Kidney epithelial cell (primary cell): ENCODE measurements at regions not wholly inside any gene's neighbourhood (a gene's known extent, or its start where the extent isn't known, plus 50 kb on each side); places are given as distances from the start of the nearest gene placed in this dataset.

Source experiments
- DNase-seq: peaks from one replicate; pipeline ENCODE4 v3.0.0-alpha.2; 2010; ENCODE audit warnings: low read depth
- H3K27me3 ChIP-seq: 2 replicates; pipeline ENCODE4 v1.6.0; 2011; ENCODE audit warnings: low read length; ENCODE audit not compliant: control insufficient read depth, insufficient read depth
- H3K36me3 ChIP-seq: 2 replicates; pipeline ENCODE4 v1.5.1; 2011; ENCODE audit warnings: low read length; ENCODE audit not compliant: control insufficient read depth, insufficient read depth
- H3K4me3 ChIP-seq: 2 replicates; pipeline ENCODE4 v1.5.1; 2011; ENCODE audit warnings: low read depth, mild to moderate bottlenecking, control low read depth, low read length
- CTCF ChIP-seq: IDR thresholded peaks from 2 replicates; pipeline ENCODE4 v1.5.1; 2011; ENCODE audit warnings: mild to moderate bottlenecking, moderate library complexity, low read length, control low read depth, inconsistent platforms; ENCODE audit not compliant: insufficient read depth, poor library complexity, severe bottlenecking

GRCh38 chr16:79970551-79971236, 370.2 kb upstream of the MAF start:
- H3K36me3 ChIP-seq: no peaks in the 10 kb centered on the region
- no peaks in the 10 kb centered on the region for H3K27me3 ChIP-seq
- TF ChIP-seq CTCF: no peak
- no peak for DNase-seq
- no peak overlapping the region for H3K4me3 ChIP-seq

- Histone ChIP-seq H3K36me3 (no peaks in the 10 kb centered on the region), H3K27me3 (no peaks in the 10 kb centered on the region), H3K4me3 (no peak overlapping the region)
- no peak for TF ChIP-seq CTCF
- no peak for DNase-seq
Measured at GRCh38 chr16:79970087-79970486, 369.6 kb upstream of the MAF start.

GRCh38 chr16:79969458-79969857, 368.9 kb upstream of the MAF start:
- Histone ChIP-seq H3K27me3 (no peaks in the 10 kb centered on the region), H3K4me3 (no peak overlapping the region), H3K36me3 (no peaks in the 10 kb centered on the region)
- no peak for TF ChIP-seq CTCF
- DNase-seq: no peak

- TF ChIP-seq CTCF: no peak
- no peaks in the 10 kb centered on the region for H3K27me3 ChIP-seq
- H3K4me3 ChIP-seq: no peak overlapping the region
- H3K36me3 ChIP-seq: no peaks in the 10 kb centered on the region
- no peak for DNase-seq
Measured at GRCh38 chr16:79966226-79966625, 365.7 kb upstream of the MAF start.

DNA sequence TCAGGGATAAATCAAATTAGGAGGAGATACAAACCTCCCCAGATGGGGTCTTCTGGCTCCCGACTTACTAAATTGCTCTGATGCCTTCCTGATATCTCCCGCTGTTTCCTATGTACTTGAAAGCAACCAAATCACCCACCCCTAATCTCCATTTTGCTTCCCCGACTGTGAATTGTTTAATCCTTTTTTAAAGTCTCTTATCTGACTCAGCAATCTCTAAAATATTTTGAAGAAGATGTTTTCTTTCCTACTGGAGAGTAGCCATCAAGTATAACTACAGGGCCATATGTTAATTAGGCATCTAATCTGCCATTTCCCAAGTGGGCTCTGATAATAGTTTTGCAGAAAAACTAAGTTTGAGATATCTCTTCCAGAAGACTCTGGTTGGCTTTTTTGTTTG, 365.2 kb upstream of the MAF start:
- H3K4me3 ChIP-seq: no peak overlapping the region
- no peaks in the 10 kb centered on the region for H3K36me3 ChIP-seq
- TF ChIP-seq CTCF: no peak
- H3K27me3 ChIP-seq: no peaks in the 10 kb centered on the region
- no peak for DNase-seq

GRCh38 chr16:79964104-79964503, 363.6 kb upstream of the MAF start:
- H3K36me3 ChIP-seq: no peaks in the 10 kb centered on the region
- TF ChIP-seq CTCF: no peak

More at GRCh38 chr16:79964104-79964503, 363.6 kb upstream of the MAF start:
- DNase-seq: no peak
- Histone ChIP-seq H3K4me3 (no peak overlapping the region), H3K27me3 (no peaks in the 10 kb centered on the region)
